IMR-90 (cell line): ENCODE measurements at regions not wholly inside any gene's neighbourhood (a gene's known extent, or its start where the extent isn't known, plus 50 kb on each side); places are given as distances from the start of the nearest gene placed in this dataset.

Source experiments
- ATAC-seq: fragments of 200-7000 bp; cut with Tn5 transposase; 2 replicates; pipeline ENCODE4 v1.9.1; 2020; ENCODE audit warnings: low read depth, mild to moderate bottlenecking, moderate library complexity
- BruUV-seq: library from RNA; stranded (reverse); fragments of 400-500 nt; replicated peaks from 2 replicates; lab custom pipeline; 2021; lab: Mats Ljungman, UMichigan
- CTCF ChIA-PET: fragments of 300-600 bp; formaldehyde crosslinking; extraction: SDS; loops from one replicate; lab custom pipeline; 2021; ENCODE audit warnings: antibody characterized with exemption; lab: Yijun Ruan, JAX
- POLR2A ChIA-PET: fragments of 300-600 bp; sonication (Branson Sonifier 250); formaldehyde crosslinking; loops from one replicate; lab custom pipeline; 2022; ENCODE audit warnings: antibody characterized with exemption; ENCODE audit not compliant: unreplicated experiment; lab: Charles Lee
- DNase-seq: peaks from one replicate; pipeline ENCODE4 v3.0.0; 2013
- H2AFZ ChIP-seq: replicated peaks from 2 replicates; pipeline ENCODE3; 2013; ENCODE audit warnings: low read length, mild to moderate bottlenecking; ENCODE audit not compliant: poor library complexity
- H2AK5ac ChIP-seq: 2 replicates; pipeline ENCODE4 v1.6.1; 2013; ENCODE audit warnings: low read depth, low read length, inconsistent platforms
- H2AK9ac ChIP-seq: replicated peaks from 2 replicates; pipeline ENCODE3; 2013; ENCODE audit warnings: mild to moderate bottlenecking, low read depth, low read length, moderate library complexity; ENCODE audit not compliant: poor library complexity
- H2BK120ac ChIP-seq: 2 replicates; pipeline ENCODE4 v1.6.1; 2013; ENCODE audit warnings: low read depth, low read length, inconsistent platforms
- H2BK15ac ChIP-seq: 3 replicates; pipeline ENCODE4 v1.6.1; 2013; ENCODE audit warnings: low read depth, low read length, inconsistent platforms
- H2BK20ac ChIP-seq: 2 replicates; pipeline ENCODE4 v1.6.1; 2013; ENCODE audit warnings: low read depth, mild to moderate bottlenecking, inconsistent platforms, low read length, moderate library complexity
- H2BK5ac ChIP-seq: 2 replicates; pipeline ENCODE4 v1.6.1; 2013; ENCODE audit warnings: mild to moderate bottlenecking, low read depth, low read length, inconsistent platforms; ENCODE audit not compliant: poor library complexity, severe bottlenecking
- H3K14ac ChIP-seq: replicated peaks from 2 replicates; pipeline ENCODE4 v1.6.1; 2013; ENCODE audit warnings: low read depth, low read length, inconsistent platforms
- H3K18ac ChIP-seq: 2 replicates; pipeline ENCODE4 v1.6.1; 2013; ENCODE audit warnings: low read depth, low read length, control low read depth
- H3K23ac ChIP-seq: 2 replicates; pipeline ENCODE4 v1.6.1; 2013; ENCODE audit warnings: low read depth, low read length, inconsistent platforms
- H3K27ac ChIP-seq: 2 replicates; pipeline ENCODE4 v1.5.1; 2013; ENCODE audit warnings: mild to moderate bottlenecking, control low read depth, low read length; ENCODE audit not compliant: insufficient read depth
- H3K27me3 ChIP-seq: 2 replicates; pipeline ENCODE4 v1.6.1; 2013; ENCODE audit warnings: low read length; ENCODE audit not compliant: control insufficient read depth, insufficient read depth
- H3K36me3 ChIP-seq: 2 replicates; pipeline ENCODE4 v1.6.1; 2013; ENCODE audit warnings: low read length, mixed read lengths; ENCODE audit not compliant: control insufficient read depth, insufficient read depth
- H3K4ac ChIP-seq: 2 replicates; pipeline ENCODE4 v1.6.1; 2013; ENCODE audit warnings: low read depth, low read length, inconsistent platforms
- H3K4me1 ChIP-seq: 2 replicates; pipeline ENCODE4 v1.6.1; 2013; ENCODE audit warnings: low read length, mixed read lengths; ENCODE audit not compliant: control insufficient read depth, insufficient read depth
- H3K4me2 ChIP-seq: 2 replicates; pipeline ENCODE4 v1.6.1; 2013; ENCODE audit warnings: low read depth, mild to moderate bottlenecking, control low read depth, low read length, moderate library complexity
- H3K4me3 ChIP-seq: 2 replicates; pipeline ENCODE4 v1.5.1; 2013; ENCODE audit warnings: low read depth, mild to moderate bottlenecking, control low read depth, low read length, moderate library complexity; ENCODE audit not compliant: insufficient read depth
- H3K56ac ChIP-seq: 2 replicates; pipeline ENCODE4 v1.6.1; 2013; ENCODE audit warnings: low read length, inconsistent platforms; ENCODE audit not compliant: insufficient read depth; ENCODE audit errors: extremely low read depth
- H3K79me1 ChIP-seq, 2 experiments: 2 replicates each; pipeline ENCODE4 v1.6.1; 2013; ENCODE audit warnings: low read length in 2 of 2, inconsistent platforms in 1 of 2, low read depth in 1 of 2
- H3K9ac ChIP-seq: 2 replicates; pipeline ENCODE4 v1.6.1; 2013; ENCODE audit warnings: low read depth, low read length, control low read depth
- H3K9me1 ChIP-seq: 2 replicates; pipeline ENCODE4 v1.6.1; 2013; ENCODE audit warnings: low read length, inconsistent platforms; ENCODE audit not compliant: insufficient read depth
- H3K9me3 ChIP-seq: 2 replicates; pipeline ENCODE4 v1.6.1; 2013; ENCODE audit warnings: low read length; ENCODE audit not compliant: control insufficient read depth, insufficient read depth
- H4K20me1 ChIP-seq: 2 replicates; pipeline ENCODE4 v1.6.1; 2013; ENCODE audit warnings: low read length, inconsistent platforms; ENCODE audit not compliant: insufficient read depth
- H4K5ac ChIP-seq: 2 replicates; pipeline ENCODE4 v1.6.1; 2013; ENCODE audit warnings: mild to moderate bottlenecking, low read depth, low read length, control low read depth
- H4K8ac ChIP-seq, 2 experiments: 2 replicates each; pipeline ENCODE4 v1.6.1; 2013; ENCODE audit warnings: low read depth in 2 of 2, low read length in 2 of 2, control low read depth in 1 of 2, inconsistent platforms in 1 of 2
- H4K91ac ChIP-seq: 2 replicates; pipeline ENCODE4 v1.6.1; 2013; ENCODE audit warnings: low read depth, low read length, inconsistent platforms; ENCODE audit not compliant: insufficient read depth
- BHLHE40 ChIP-seq: fragments of 150-350 bp; IDR thresholded peaks from 2 replicates; pipeline ENCODE4 v1.6.1; 2016; ENCODE audit warnings: mild to moderate bottlenecking, low read depth, low read length
- CEBPB ChIP-seq: IDR thresholded peaks from 2 replicates; pipeline ENCODE4 v1.6.1; 2012; ENCODE audit warnings: low read depth, low read length, improper control_type of control experiment
- CHD1 ChIP-seq: IDR thresholded peaks from 2 replicates; pipeline ENCODE4 v1.6.1; 2012; ENCODE audit warnings: low read depth, low read length, improper control_type of control experiment
- FOS ChIP-seq: fragments of 150-350 bp; IDR thresholded peaks from 2 replicates; pipeline ENCODE4 v1.6.1; 2016; ENCODE audit warnings: low read depth, low read length
- MAFK ChIP-seq: IDR thresholded peaks from 2 replicates; pipeline ENCODE4 v1.6.1; 2012; ENCODE audit warnings: low read depth, low read length, improper control_type of control experiment
- MAZ ChIP-seq: IDR thresholded peaks from 2 replicates; pipeline ENCODE4 v1.6.1; 2012; ENCODE audit warnings: low read depth, mild to moderate bottlenecking, low read length, improper control_type of control experiment, moderate library complexity, borderline replicate concordance
- MXI1 ChIP-seq: IDR thresholded peaks from 2 replicates; pipeline ENCODE4 v1.6.1; 2012; ENCODE audit warnings: low read depth, mild to moderate bottlenecking, low read length, moderate library complexity, borderline replicate concordance
- NFE2L2 ChIP-seq: fragments of 150-350 bp; IDR thresholded peaks from 2 replicates; pipeline ENCODE4 v1.6.1; 2016; ENCODE audit warnings: low read depth, mild to moderate bottlenecking, low read length
- POLR2A ChIP-seq: IDR thresholded peaks from 2 replicates; pipeline ENCODE4 v1.6.1; 2012; ENCODE audit warnings: mild to moderate bottlenecking, low read depth, low read length
- RAD21 ChIP-seq: IDR thresholded peaks from 2 replicates; pipeline ENCODE4 v1.6.1; 2012; ENCODE audit warnings: low read length, improper control_type of control experiment
- RCOR1 ChIP-seq: IDR thresholded peaks from 2 replicates; pipeline ENCODE4 v1.6.1; 2012; ENCODE audit warnings: mild to moderate bottlenecking, low read length, improper control_type of control experiment; ENCODE audit not compliant: insufficient replicate concordance
- RFX5 ChIP-seq: IDR thresholded peaks from 2 replicates; pipeline ENCODE4 v1.8.0; 2012; ENCODE audit warnings: low read depth, mild to moderate bottlenecking, low read length, moderate library complexity
- SMC3 ChIP-seq: fragments of 150-350 bp; IDR thresholded peaks from 2 replicates; pipeline ENCODE4 v1.6.1; 2016; ENCODE audit warnings: low read depth, mild to moderate bottlenecking, antibody characterized with exemption, low read length, moderate library complexity
- WGBS, 2 experiments: methylation state at CpG; one replicate each; pipeline versions ENCODE4 v1.1.5 to v1.1.7; 2013; ENCODE audit warnings: missing lambda C conversion rate in 2 of 2; ENCODE audit not compliant: insufficient read length in 1 of 2; ENCODE audit errors: extremely low coverage in 2 of 2; 5-methylcytosine and 5-hydroxymethylcytosine counted together
- dilution Hi-C: fragments of 300-500 bp; cut with HindIII; formaldehyde crosslinking; loops from one replicate; pipeline ENCODE4 v1.14.3; 2018; ENCODE audit warnings: low sequenced_read_pairs; ENCODE audit not compliant: unreplicated experiment
- in situ Hi-C: fragments of 300-500 bp; cut with MboI; formaldehyde crosslinking; loops from 3 replicates; pipeline ENCODE4 v1.14.3; 2019; ENCODE audit warnings: low sequenced_read_pairs, inconsistent platforms, mixed read lengths
- intact Hi-C: fragments of 100-400 bp; cut with micrococcal nuclease; formaldehyde crosslinking; loops from 2 replicates; pipeline ENCODE4 v1.10.0; 2022
- TF ChIP-seq, protein P1 (sequence below): fragments of 150-350 bp; IDR thresholded peaks from 2 replicates; pipeline ENCODE4 v1.6.1; 2016; ENCODE audit warnings: low read depth, mild to moderate bottlenecking, low read length, moderate library complexity, borderline replicate concordance
- TF ChIP-seq, protein P2 (sequence below): fragments of 150-350 bp; IDR thresholded peaks from 2 replicates; pipeline ENCODE4 v1.6.1; 2017; ENCODE audit warnings: mild to moderate bottlenecking, antibody characterized with exemption, low read length, low read depth
- TF ChIP-seq, protein P3 (sequence below): conservative IDR thresholded peaks from 2 replicates; pipeline ENCODE4 v1.5.1; 2012; ENCODE audit warnings: mild to moderate bottlenecking, low read depth, low read length, improper control_type of control experiment

DNA sequence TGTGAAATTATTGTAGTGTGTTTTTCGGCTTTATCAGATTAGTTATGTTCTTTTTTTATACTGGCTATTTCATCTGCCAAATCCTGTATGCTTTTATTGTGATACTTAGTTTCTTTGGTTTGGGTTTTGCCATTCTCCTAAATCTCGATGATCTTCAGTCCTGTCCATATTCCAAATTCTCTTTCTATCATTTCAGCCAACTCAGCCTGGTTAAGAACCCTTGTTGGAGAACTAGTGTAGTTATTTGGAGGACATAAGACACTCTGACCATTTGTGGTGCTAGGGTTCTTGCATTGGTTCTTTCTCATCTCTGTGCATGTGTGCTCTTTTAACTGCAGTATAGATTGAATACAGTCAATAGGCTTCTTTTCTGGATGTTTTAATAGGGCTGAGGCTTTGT is 187.0 kb upstream of the CCNH start:
- Histone ChIP-seq H3K9ac (no peak overlapping the region), H4K5ac (no peak overlapping the region), H3K9me1 (no peaks in the 10 kb centered on the region), H3K4me1 (no peaks in the 10 kb centered on the region), H3K23ac (no peak overlapping the region), H3K18ac (no peak overlapping the region), H3K9me3 (peaks cover 4% of the 10 kb centered on the region; the same call in 1 of the 2 replicates), H3K27ac (no peak overlapping the region), H4K8ac (no peak overlapping the region), H2AFZ (no peak overlapping the region), H3K4me3 (no peak overlapping the region), H3K14ac (no peak overlapping the region), H2BK5ac (no peak overlapping the region), H3K56ac (no peak overlapping the region), H4K91ac (no peak overlapping the region), H2BK20ac (no peak overlapping the region), H3K4me2 (no peak overlapping the region), H2BK120ac (no peak overlapping the region), H3K79me1 (no peaks in the 10 kb centered on the region), H2BK15ac (no peak overlapping the region), H3K27me3 (no peaks in the 10 kb centered on the region), H2AK5ac (no peak overlapping the region), H2AK9ac (no peak overlapping the region), H3K36me3 (no peaks in the 10 kb centered on the region), H4K20me1 (no peaks in the 10 kb centered on the region), H3K4ac (no peak overlapping the region)
- BruUV-seq = no TSS peak
- ATAC-seq (no peak), DNase-seq (no peak)
- WGBS, 2 experiments = no CpG with 5 or more reads among the region's 2 CpGs
- in situ Hi-C loops = no loop called here
- TF ChIP-seq RFX5 (no peak), SMC3 (no peak), RAD21 (no peak), MAZ (no peak), POLR2A (no peak), MXI1 (no peak), FOS (no peak), CEBPB (no peak), BHLHE40 (no peak), NFE2L2 (no peak), MAFK (no peak), CHD1 (no peak), RCOR1 (no peak)
- TF ChIP-seq, protein P1, sequence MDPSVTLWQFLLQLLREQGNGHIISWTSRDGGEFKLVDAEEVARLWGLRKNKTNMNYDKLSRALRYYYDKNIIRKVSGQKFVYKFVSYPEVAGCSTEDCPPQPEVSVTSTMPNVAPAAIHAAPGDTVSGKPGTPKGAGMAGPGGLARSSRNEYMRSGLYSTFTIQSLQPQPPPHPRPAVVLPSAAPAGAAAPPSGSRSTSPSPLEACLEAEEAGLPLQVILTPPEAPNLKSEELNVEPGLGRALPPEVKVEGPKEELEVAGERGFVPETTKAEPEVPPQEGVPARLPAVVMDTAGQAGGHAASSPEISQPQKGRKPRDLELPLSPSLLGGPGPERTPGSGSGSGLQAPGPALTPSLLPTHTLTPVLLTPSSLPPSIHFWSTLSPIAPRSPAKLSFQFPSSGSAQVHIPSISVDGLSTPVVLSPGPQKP = no peak
- TF ChIP-seq, protein P2, sequence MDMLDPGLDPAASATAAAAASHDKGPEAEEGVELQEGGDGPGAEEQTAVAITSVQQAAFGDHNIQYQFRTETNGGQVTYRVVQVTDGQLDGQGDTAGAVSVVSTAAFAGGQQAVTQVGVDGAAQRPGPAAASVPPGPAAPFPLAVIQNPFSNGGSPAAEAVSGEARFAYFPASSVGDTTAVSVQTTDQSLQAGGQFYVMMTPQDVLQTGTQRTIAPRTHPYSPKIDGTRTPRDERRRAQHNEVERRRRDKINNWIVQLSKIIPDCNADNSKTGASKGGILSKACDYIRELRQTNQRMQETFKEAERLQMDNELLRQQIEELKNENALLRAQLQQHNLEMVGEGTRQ = no peak
- TF ChIP-seq, protein P3, sequence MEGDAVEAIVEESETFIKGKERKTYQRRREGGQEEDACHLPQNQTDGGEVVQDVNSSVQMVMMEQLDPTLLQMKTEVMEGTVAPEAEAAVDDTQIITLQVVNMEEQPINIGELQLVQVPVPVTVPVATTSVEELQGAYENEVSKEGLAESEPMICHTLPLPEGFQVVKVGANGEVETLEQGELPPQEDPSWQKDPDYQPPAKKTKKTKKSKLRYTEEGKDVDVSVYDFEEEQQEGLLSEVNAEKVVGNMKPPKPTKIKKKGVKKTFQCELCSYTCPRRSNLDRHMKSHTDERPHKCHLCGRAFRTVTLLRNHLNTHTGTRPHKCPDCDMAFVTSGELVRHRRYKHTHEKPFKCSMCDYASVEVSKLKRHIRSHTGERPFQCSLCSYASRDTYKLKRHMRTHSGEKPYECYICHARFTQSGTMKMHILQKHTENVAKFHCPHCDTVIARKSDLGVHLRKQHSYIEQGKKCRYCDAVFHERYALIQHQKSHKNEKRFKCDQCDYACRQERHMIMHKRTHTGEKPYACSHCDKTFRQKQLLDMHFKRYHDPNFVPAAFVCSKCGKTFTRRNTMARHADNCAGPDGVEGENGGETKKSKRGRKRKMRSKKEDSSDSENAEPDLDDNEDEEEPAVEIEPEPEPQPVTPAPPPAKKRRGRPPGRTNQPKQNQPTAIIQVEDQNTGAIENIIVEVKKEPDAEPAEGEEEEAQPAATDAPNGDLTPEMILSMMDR = no peak
- intact Hi-C loops = no loop called here
- ChIA-PET CTCF (no interaction called here), POLR2A (no interaction called here)
- dilution Hi-C loops = no loop called here
